A204.1 (cell line): ENCODE measurements at regions not wholly inside any gene's neighbourhood (a gene's known extent, or its start where the extent isn't known, plus 50 kb on each side); places are given as distances from the start of the nearest gene placed in this dataset.
"Not testable (repeated sequence)": the region's sequence is repeated elsewhere in the genome, so short reads cannot be mapped to it uniquely, and the experiment has no call there.

Experiments
- FAIRE-seq: peaks from 2 replicates; lab custom pipeline; 2012; peaks lifted over from hg19 to GRCh38; lab: Jason Lieb, UNC

GRCh38 chr4:31374256-31374960, 654.2 kb downstream of the PCDH7 start:
- FAIRE-seq, result no peak

- no peak for FAIRE-seq
These were observed 655.8 kb downstream of the PCDH7 start for GRCh38 chr4:31375936-31376335.

GRCh38 chr4:31379364-31379763, 659.2 kb downstream of the PCDH7 start:
- no peak for FAIRE-seq

- no peak for FAIRE-seq
These were observed 663.6 kb downstream of the PCDH7 start for GRCh38 chr4:31383767-31384166.

- FAIRE-seq, result no peak
These were observed 670.7 kb downstream of the PCDH7 start for GRCh38 chr4:31390849-31391248.

- FAIRE-seq, result no peak
These were observed 671.8 kb downstream of the PCDH7 start for GRCh38 chr4:31391976-31392375.

GRCh38 chr4:31392923-31393322, 672.8 kb downstream of the PCDH7 start:
- FAIRE-seq, result no peak

- no peak for FAIRE-seq
These were observed 688.0 kb downstream of the PCDH7 start for GRCh38 chr4:31408121-31408520.

GRCh38 chr4:31411565-31411964, 691.4 kb downstream of the PCDH7 start:
- no peak for FAIRE-seq

GRCh38 chr4:31415629-31416028, 695.5 kb downstream of the PCDH7 start:
- no peak for FAIRE-seq

GRCh38 chr4:31416498-31416897, 696.3 kb downstream of the PCDH7 start:
- no peak for FAIRE-seq

- no peak for FAIRE-seq
These were observed 696.9 kb downstream of the PCDH7 start for GRCh38 chr4:31417040-31417439.

- no peak for FAIRE-seq
These were observed 701.8 kb downstream of the PCDH7 start for GRCh38 chr4:31422006-31422405.

- FAIRE-seq, result no peak
These were observed 707.5 kb downstream of the PCDH7 start for GRCh38 chr4:31427691-31428090.

GRCh38 chr4:31442236-31442635, 722.1 kb downstream of the PCDH7 start:
- no peak for FAIRE-seq

- no peak for FAIRE-seq
These were observed 725.4 kb downstream of the PCDH7 start for GRCh38 chr4:31445526-31445925.

- FAIRE-seq, result no peak
These were observed 735.4 kb downstream of the PCDH7 start for GRCh38 chr4:31455612-31456011.

GRCh38 chr4:31458813-31459212, 738.6 kb downstream of the PCDH7 start:
- FAIRE-seq, result no peak

GRCh38 chr4:31461421-31461820, 741.3 kb downstream of the PCDH7 start:
- FAIRE-seq, result no peak

- no peak for FAIRE-seq
These were observed 747.6 kb downstream of the PCDH7 start for GRCh38 chr4:31467781-31468180.

- no peak for FAIRE-seq
These were observed 754.1 kb downstream of the PCDH7 start for GRCh38 chr4:31474221-31474620.

- no peak for FAIRE-seq
These were observed 762.5 kb downstream of the PCDH7 start for GRCh38 chr4:31482691-31483090.

GRCh38 chr4:31499216-31499615, 779.0 kb downstream of the PCDH7 start:
- not testable (repeated sequence) for FAIRE-seq

GRCh38 chr4:31516520-31516919, 796.4 kb downstream of the PCDH7 start:
- FAIRE-seq, result no peak

GRCh38 chr4:31518796-31519250, 798.7 kb downstream of the PCDH7 start:
- FAIRE-seq, result no peak
